Heart right ventricle (tissue), 16 donors: ENCODE measurements at regions not wholly inside any gene's neighbourhood (a gene's known extent, or its start where the extent isn't known, plus 50 kb on each side); places are given as distances from the start of the nearest gene placed in this dataset.

Experiments
- ATAC-seq, 8 donors: fragments of 200-7000 bp; cut with Tn5 transposase; one replicate each; pipeline ENCODE4 v1.9.1; 2020; ENCODE audit warnings: mild to moderate bottlenecking in 8 of 8, moderate library complexity in 8 of 8, moderate number of reproducible peaks in 1 of 8
- DNase-seq, 2 donors: peaks; one replicate each; pipeline ENCODE4 v3.0.0-alpha.2; 2020
- H3K27ac ChIP-seq, 10 donors: fragments of 200-600 bp; sonication (generic) in 2 of 10; one replicate each; pipeline versions ENCODE4 v1.5.0 to v1.8.0; 2020 to 2022; ENCODE audit warnings: mild to moderate bottlenecking in 3 of 10
- H3K27me3 ChIP-seq, 7 donors: fragments of 200-600 bp; one replicate each; pipeline ENCODE4 v1.8.0; 2021 to 2022; ENCODE audit warnings: mild to moderate bottlenecking in 2 of 7
- H3K36me3 ChIP-seq, 9 donors: fragments of 200-600 bp; sonication (generic) in 1 of 9; one replicate each; pipeline versions ENCODE4 v1.5.0 to v1.8.0; 2020 to 2022; ENCODE audit warnings: mild to moderate bottlenecking in 2 of 9
- H3K4me1 ChIP-seq, 9 donors: fragments of 200-600 bp; sonication (generic) in 1 of 9; one replicate each; pipeline versions ENCODE4 v1.5.0 to v1.8.0; 2020 to 2022; ENCODE audit warnings: mild to moderate bottlenecking in 4 of 9
- H3K4me3 ChIP-seq, 10 donors: fragments of 200-600 bp; sonication (generic) in 2 of 10; one replicate each; pipeline versions ENCODE4 v1.5.0 to v1.8.0; 2020 to 2022; ENCODE audit warnings: mild to moderate bottlenecking in 7 of 10, moderate library complexity in 2 of 10
- H3K9me3 ChIP-seq, 11 donors: fragments of 200-600 bp in 10 of 11; sonication (generic) in 2 of 11; one replicate each; pipeline versions ENCODE4 v1.5.0 to v1.8.0; 2013 to 2022; ENCODE audit warnings: mild to moderate bottlenecking in 2 of 11, control low read depth in 1 of 11, moderate library complexity in 1 of 11
- CTCF ChIP-seq, 9 donors: fragments of 200-600 bp; sonication (generic) in 2 of 9; IDR thresholded peaks; one replicate each; pipeline versions ENCODE4 v1.5.0 to v1.8.0; 2021 to 2022; ENCODE audit warnings: antibody characterized with exemption in 9 of 9, mild to moderate bottlenecking in 5 of 9, moderate library complexity in 1 of 9
- WGBS, 2 donors: extraction: QIAGEN DNeasy Blood & Tissue Kit; methylation state at CpG; one replicate each; pipeline ENCODE4 v1.1.7; 2013; ENCODE audit warnings: inconsistent platforms in 1 of 2; 5-methylcytosine and 5-hydroxymethylcytosine counted together
- intact Hi-C, 10 donors: fragments of 100-400 bp; cut with DNase I; formaldehyde crosslinking; loops; one replicate each; pipeline versions ENCODE4 v1.11.1 to v1.14.2; 2022
- donor health status: Arrhythmogenic right ventricular cardiomyopathy.
- donor health status: ischemic (EF 13 %, LVEDD 7.1; RV severe dilation, severe dysfunction).
- donor health status: healthy with polysubstance abuse.
- donor health status: DM: no; HTN: yes; CAD: no.
- donor health status: DM: no; HTN: no; CAD: no.
- donor health status: ischemic (EF 25% LVEDD 6.9; RV normal size, moderate dysfunction).
- donor health status: ischemic (EF 25% LVEDD 5.7; RV mildly dilated, moderate dysfunction).
- donor health status: healthy.
- donor health status: DM: yes; HTN: yes; CAD: no.
- donor health status: Ischemic cardiomyopathy.
- donor health status: ischemic (EF 35%, LVEDD 5.7; RV mildly dilated, moderate dysfunction).
- donor health status: nonischemic (EF 11% LVEDD 7.7; RV severe dilation, severe dysfunction).
- donor health status: DM: yes; HTN: yes; CAD: no.
- donor health status: PGD.
- donor health status: ischemic (EF 29% LVEDD 5.4; RV normal size, mild dysfunction).
- donor health status: nonischemic (EF 23%, LVEDD 6.1; RV moderate dilation, normal function).

- peak in 1 of 8 donors; percentile 10 for ATAC-seq
- WGBS, 2 donors, result 63 to 68% methylated on average over 3 of the region's 3 CpGs
- H3K27me3 ChIP-seq, result no peaks in the 10 kb centered on the region
- DNase-seq, result no peak
- H3K4me1 ChIP-seq, result no peaks in the 10 kb centered on the region
- no peaks in the 10 kb centered on the region for H3K36me3 ChIP-seq
- intact Hi-C loops, result no loop called here
- H3K27ac ChIP-seq, result peak overlapping the region in 3 of 10 donors; percentile 2 to 49 (median 45)
- H3K4me3 ChIP-seq, result no peak overlapping the region
- H3K9me3 ChIP-seq, result no peaks in the 10 kb centered on the region
- no peak for TF ChIP-seq CTCF (IDR thresholded peaks at IDR 0.05)
Observed at GRCh38 chr3:110414855-110415254, 656.8 kb upstream of the NECTIN3 start.

- ATAC-seq (no peak), DNase-seq (no peak)
- intact Hi-C loops, result no loop called here
- TF ChIP-seq CTCF (IDR thresholded peaks at IDR 0.05), result no peak
- Histone ChIP-seq H3K4me3 (no peak overlapping the region), H3K9me3 (peaks cover 0 to under 1% (median 0%) of the 10 kb centered on the region in 11 donors), H3K36me3 (no peaks in the 10 kb centered on the region), H3K4me1 (no peaks in the 10 kb centered on the region), H3K27ac (no peak overlapping the region), H3K27me3 (no peaks in the 10 kb centered on the region)
- 62 to 67% methylated on average over 2 of the region's 2 CpGs for WGBS, 2 donors
Observed at GRCh38 chr3:110419096-110419495, 652.5 kb upstream of the NECTIN3 start.

GRCh38 chr3:110419601-110420000, 652.0 kb upstream of the NECTIN3 start:
- H3K4me1 ChIP-seq, result no peaks in the 10 kb centered on the region

GRCh38 chr3:110420158-110420641, 651.4 kb upstream of the NECTIN3 start:
- H3K4me1 ChIP-seq, result no peaks in the 10 kb centered on the region
- 69 to 77% methylated on average over 3 of the region's 3 CpGs for WGBS, 2 donors
- no peak for TF ChIP-seq CTCF (IDR thresholded peaks at IDR 0.05)
- DNase-seq (no peak), ATAC-seq (no peak)
- H3K27ac ChIP-seq, result no peak overlapping the region
- intact Hi-C loops, result no loop called here
- H3K4me3 ChIP-seq, result no peak overlapping the region
- no peaks in the 10 kb centered on the region for H3K36me3 ChIP-seq
- peaks cover 0 to 6% (median 0%) of the 10 kb centered on the region in 11 donors for H3K9me3 ChIP-seq
- H3K27me3 ChIP-seq, result no peaks in the 10 kb centered on the region

More at GRCh38 chr3:110419601-110420000, 652.0 kb upstream of the NECTIN3 start:
- ATAC-seq (no peak), DNase-seq (no peak)
- Histone ChIP-seq H3K36me3 (no peaks in the 10 kb centered on the region), H3K27me3 (no peaks in the 10 kb centered on the region), H3K4me3 (no peak overlapping the region), H3K27ac (no peak overlapping the region), H3K9me3 (peaks cover 0 to 3% (median 0%) of the 10 kb centered on the region in 11 donors)
- no peak for TF ChIP-seq CTCF (IDR thresholded peaks at IDR 0.05)
- intact Hi-C loops, result no loop called here
- WGBS, 2 donors, result 67 to 75% methylated on average over 2 of the region's 2 CpGs
